GM12891 (cell line): ENCODE measurements at regions not wholly inside any gene's neighbourhood (a gene's known extent, or its start where the extent isn't known, plus 50 kb on each side); places are given as distances from the start of the nearest gene placed in this dataset.
"Not testable (repeated sequence)": the region's sequence is repeated elsewhere in the genome, so short reads cannot be mapped to it uniquely, and the experiment has no call there.

Source experiments
- DNase-seq: peaks from one replicate; pipeline ENCODE4 v3.0.0; 2011; ENCODE audit warnings: low spot score; ENCODE audit not compliant: insufficient read length
- FAIRE-seq: peaks from 2 replicates; lab custom pipeline; 2011; peaks lifted over from hg19 to GRCh38; lab: Jason Lieb, UNC
- PAX5 ChIP-seq: IDR thresholded peaks from 2 replicates; pipeline ENCODE4 v1.6.1; 2011; ENCODE audit warnings: low read length, moderate library complexity, mild to moderate bottlenecking; ENCODE audit not compliant: insufficient read depth, severe bottlenecking
- POLR2A ChIP-seq: IDR thresholded peaks from 2 replicates; pipeline ENCODE4 v1.6.1; 2011; ENCODE audit warnings: low read depth, low read length, control low read depth
- POLR2AphosphoS5 ChIP-seq: IDR thresholded peaks from 2 replicates; pipeline ENCODE4 v1.6.1; 2011; ENCODE audit warnings: low read depth, low read length, control low read depth
- POU2F2 ChIP-seq: IDR thresholded peaks from 2 replicates; pipeline ENCODE4 v1.6.1; 2011; ENCODE audit warnings: low read depth, mild to moderate bottlenecking, control low read depth, low read length, moderate library complexity
- SPI1 ChIP-seq: IDR thresholded peaks from 2 replicates; pipeline ENCODE4 v1.6.1; 2011; ENCODE audit warnings: low read depth, low read length, control low read depth
- TAF1 ChIP-seq: IDR thresholded peaks from 2 replicates; pipeline ENCODE4 v1.6.1; 2011; ENCODE audit warnings: low read depth, low read length, control low read depth

- DNase-seq (no peak), FAIRE-seq (no peak)
- TF ChIP-seq POU2F2 (no peak), POLR2AphosphoS5 (no peak), SPI1 (no peak), TAF1 (no peak), PAX5 (no peak), POLR2A (no peak)
Measured at GRCh38 chr9:108400297-108400696, 455.5 kb downstream of the ACTL7B start.

DNA sequence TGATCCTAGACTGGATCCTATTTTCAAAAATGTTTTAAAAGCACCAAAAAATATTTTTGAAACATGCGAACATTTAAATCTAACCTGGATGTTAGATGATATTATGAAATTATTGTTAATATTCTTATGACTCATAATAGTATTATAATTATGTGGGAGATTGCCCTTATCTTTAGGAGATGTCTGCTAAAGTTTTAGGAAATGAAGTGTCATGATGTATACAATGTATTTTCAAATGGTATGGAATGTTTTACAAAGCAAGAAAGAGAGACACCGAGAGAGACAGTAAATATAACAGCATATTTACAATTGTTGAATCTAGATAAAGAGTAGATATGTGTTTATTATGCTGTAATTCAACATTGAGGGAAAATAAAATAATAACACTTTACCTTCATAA, 455.9 kb downstream of the ACTL7B start:
- FAIRE-seq: no peak
- DNase-seq: no peak
- TF ChIP-seq POLR2AphosphoS5 (no peak), POLR2A (no peak), TAF1 (no peak), SPI1 (no peak), POU2F2 (no peak), PAX5 (no peak)

DNA sequence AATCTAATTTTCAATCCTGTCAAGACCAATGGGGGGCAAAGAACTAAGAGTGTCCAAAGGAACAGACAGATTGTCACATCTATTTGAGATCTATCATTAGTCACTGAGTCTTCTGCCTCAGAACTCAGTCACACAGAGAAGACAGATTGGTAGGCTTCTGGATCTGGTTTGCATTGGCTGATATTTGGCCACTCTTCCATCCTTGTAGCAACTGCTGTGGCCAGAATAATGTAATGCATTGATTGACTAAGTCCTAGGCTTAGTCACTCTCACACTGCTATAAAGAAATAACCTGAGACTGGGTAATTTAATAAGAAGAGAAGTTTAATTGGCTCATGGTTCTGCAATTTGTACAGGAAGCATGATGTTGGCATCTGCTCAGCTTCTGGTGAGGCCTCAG, 458.5 kb downstream of the ACTL7B start:
- FAIRE-seq: no peak
- no peak for TF ChIP-seq POLR2AphosphoS5

DNA sequence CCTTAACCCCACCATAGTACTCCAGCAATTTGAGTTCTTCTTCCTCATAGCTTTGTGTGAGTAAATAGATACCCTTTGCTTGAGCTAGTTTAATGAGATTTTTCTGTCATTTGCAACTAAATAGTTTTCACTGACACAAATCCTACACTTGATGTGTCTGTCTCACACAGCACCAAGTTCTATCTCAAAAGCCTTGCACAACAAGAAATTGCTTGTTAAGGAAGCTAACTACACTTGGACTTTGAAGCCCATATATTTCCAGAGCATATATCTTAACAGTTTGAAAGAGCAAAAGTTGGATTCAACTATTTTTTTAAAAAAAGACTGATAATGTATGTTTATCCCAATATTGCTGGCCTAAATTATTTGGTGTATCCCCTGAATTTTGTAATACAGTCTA, 459.2 kb downstream of the ACTL7B start:
- FAIRE-seq (no peak), DNase-seq (no peak)
- TF ChIP-seq TAF1: no peak
- no peak for TF ChIP-seq PAX5
- TF ChIP-seq POLR2AphosphoS5: no peak
- TF ChIP-seq SPI1: no peak
- no peak for TF ChIP-seq POU2F2
- no peak for TF ChIP-seq POLR2A

More for the DNA sequence above, 458.5 kb downstream of the ACTL7B start:
- no peak for DNase-seq

DNA sequence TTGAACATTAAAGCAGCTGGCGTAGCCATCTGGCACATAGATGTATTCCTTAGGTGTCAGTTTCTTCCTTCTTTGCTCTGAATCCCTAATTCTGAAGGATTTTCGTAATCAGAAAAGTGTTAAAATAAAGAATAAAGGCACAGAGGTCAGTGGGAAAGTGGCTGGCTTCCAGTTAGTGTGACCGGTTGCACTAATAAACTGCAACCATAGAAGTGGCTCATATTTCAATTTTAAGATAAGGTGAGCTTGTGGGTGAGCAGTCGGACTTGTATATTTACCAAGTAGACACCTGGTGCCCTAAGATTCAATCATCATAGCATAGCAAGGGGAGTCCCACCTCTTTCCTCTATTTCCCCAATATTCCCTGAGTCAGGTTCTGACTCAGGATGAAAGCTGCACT, 459.6 kb downstream of the ACTL7B start:
- no peak for TF ChIP-seq POLR2A
- no peak for TF ChIP-seq TAF1
- no peak for TF ChIP-seq POLR2AphosphoS5
- TF ChIP-seq POU2F2: no peak
- no peak for TF ChIP-seq SPI1
- TF ChIP-seq PAX5: no peak
- FAIRE-seq (no peak), DNase-seq (no peak)

- FAIRE-seq (no peak), DNase-seq (no peak)
- no peak for TF ChIP-seq TAF1
- no peak for TF ChIP-seq POLR2AphosphoS5
- no peak for TF ChIP-seq POU2F2
Measured at GRCh38 chr9:108395421-108395820, 460.4 kb downstream of the ACTL7B start.

DNA sequence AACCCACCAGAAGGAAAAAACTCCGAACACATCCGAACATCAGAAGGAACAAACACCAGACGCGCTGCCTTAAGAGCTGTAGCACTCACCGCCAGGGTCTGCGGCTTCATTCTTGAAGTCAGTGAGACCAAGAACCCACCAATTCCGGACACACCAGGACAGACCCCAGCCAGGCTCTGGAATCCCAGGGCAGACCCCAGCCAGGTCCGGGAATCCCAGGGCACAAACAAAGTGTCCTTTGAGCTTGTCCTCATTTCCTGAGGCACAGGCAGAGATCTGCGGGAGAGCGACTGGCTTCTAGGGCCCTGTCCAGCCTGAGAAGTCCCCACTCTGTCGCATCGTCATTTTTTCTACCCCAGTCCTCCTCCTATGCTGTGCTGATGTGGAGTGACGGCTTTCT, 461.1 kb downstream of the ACTL7B start:
- TF ChIP-seq POU2F2: no peak
- TF ChIP-seq POLR2AphosphoS5: no peak
- no peak for TF ChIP-seq TAF1
- TF ChIP-seq SPI1: no peak
- no peak for TF ChIP-seq POLR2A
- TF ChIP-seq PAX5: no peak
- DNase-seq (no peak), FAIRE-seq (no peak)

DNA sequence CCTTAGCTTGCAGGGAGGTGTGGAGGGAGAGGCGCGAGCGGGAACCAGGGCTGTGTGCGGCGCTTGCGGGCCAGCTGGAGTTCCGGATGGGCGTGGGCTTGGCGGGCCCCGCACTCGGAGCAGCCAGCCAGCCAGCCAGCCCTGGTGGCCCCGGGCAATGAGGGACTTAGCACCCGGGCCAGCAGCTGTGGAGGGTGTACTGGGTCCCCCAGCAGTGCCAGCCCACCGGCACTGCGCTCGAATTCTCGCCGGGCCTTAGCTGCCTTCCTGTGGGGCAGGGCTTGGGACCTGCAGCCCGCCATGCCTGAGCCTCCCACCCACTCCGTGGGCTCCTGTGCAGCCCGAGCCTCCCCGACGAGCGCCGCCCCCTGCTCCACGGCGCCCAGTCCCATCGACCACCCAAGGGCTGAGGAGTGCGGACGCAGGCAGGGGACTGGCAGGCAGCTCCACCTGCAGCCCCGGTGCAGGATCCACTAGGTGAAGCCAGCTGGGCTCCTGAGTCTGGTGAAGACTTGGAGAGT, 462.2 kb downstream of the ACTL7B start:
- not testable (repeated sequence) for DNase-seq, FAIRE-seq

- no peak for FAIRE-seq
- TF ChIP-seq POLR2A: no peak
- TF ChIP-seq POU2F2: no peak
- no peak for TF ChIP-seq PAX5
- TF ChIP-seq TAF1: no peak
- no peak for TF ChIP-seq POLR2AphosphoS5
- TF ChIP-seq SPI1: no peak
Measured at GRCh38 chr9:108392877-108393276, 462.9 kb downstream of the ACTL7B start.

GRCh38 chr9:108389056-108389455, 466.7 kb downstream of the ACTL7B start:
- TF ChIP-seq POU2F2 (no peak), TAF1 (no peak), POLR2A (no peak), POLR2AphosphoS5 (no peak), PAX5 (no peak), SPI1 (no peak)
- FAIRE-seq: no peak
- DNase-seq: no peak

More at GRCh38 chr9:108392877-108393276, 462.9 kb downstream of the ACTL7B start:
- DNase-seq: no peak

DNA sequence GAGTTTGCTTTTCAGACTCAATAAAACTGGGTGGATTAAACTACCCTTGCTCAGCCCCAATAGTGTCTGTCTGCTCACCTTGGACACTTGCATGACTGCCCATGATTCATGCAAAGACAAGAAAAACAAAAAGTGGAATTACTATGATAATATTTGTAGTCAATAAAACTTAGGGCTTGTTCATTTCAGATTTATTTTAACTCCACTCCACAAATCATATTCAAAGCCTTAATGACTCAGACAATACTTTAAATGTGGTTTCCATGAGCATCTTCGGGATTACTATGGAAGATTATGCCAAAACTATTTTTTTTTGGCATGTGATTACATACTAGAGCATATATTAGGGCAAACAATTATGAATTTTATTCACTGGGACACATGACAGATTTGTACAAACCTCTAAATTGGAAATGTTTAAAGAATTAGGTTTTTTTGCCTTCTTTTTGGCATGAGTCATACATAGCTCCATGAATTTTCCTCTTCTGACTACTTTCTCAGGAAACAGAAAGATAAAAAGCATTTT, 468.9 kb downstream of the ACTL7B start:
- DNase-seq (no peak), FAIRE-seq (no peak)
- TF ChIP-seq SPI1 (no peak), POLR2AphosphoS5 (no peak), POLR2A (no peak), POU2F2 (no peak), PAX5 (no peak), TAF1 (no peak)
